Embryonic facial prominence (tissue), 1 donor: ENCODE measurements at regions not wholly inside any gene's neighbourhood (a gene's known extent, or its start where the extent isn't known, plus 50 kb on each side); places are given as distances from the start of the nearest gene placed in this dataset.
"Not testable (repeated sequence)": the region's sequence is repeated elsewhere in the genome, so short reads cannot be mapped to it uniquely, and the experiment has no call there.

Experiments used
- DNase-seq: peaks from one replicate; pipeline ENCODE4 v3.0.0-alpha.2; 2016; ENCODE audit errors: extremely low spot score

DNA sequence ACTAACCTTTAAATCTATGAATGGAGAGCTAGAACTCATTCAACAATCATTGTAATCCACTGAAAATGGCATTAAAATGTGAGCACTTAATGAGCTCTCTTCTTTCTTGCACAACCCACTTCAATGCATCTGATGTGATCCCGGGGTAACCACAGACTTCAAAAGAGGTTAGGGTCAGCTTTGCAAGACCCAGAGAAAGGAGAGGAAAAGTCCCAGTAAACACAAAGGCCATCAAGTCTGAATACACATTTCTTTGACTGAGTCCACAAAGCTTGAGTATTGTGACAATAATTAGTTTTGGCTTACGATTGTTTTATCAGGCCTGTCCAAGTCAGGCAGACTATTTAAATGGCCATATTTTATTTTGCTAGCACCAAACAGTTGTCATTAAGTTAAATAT, 148.8 kb upstream of the ZNF608 start:
- DNase-seq: no peak

DNA sequence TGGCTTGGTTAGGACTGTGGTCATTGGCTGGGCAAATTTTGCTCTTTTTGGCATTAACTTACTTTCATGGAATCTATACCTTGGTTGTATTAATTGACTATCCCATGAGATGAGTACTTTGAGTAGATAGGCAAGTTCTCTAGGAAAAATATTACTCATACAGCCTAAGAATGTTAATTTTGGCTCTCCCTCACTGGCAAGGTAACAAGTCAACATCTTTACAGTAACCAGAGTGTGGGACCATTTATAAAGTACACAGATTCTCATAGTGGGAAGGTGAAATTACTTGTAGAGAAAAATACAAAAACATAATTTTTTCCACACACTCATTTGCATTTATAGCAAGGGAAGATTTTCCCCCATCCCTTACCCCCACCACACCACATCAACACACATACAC, 154.6 kb upstream of the ZNF608 start:
- DNase-seq: no peak

DNA sequence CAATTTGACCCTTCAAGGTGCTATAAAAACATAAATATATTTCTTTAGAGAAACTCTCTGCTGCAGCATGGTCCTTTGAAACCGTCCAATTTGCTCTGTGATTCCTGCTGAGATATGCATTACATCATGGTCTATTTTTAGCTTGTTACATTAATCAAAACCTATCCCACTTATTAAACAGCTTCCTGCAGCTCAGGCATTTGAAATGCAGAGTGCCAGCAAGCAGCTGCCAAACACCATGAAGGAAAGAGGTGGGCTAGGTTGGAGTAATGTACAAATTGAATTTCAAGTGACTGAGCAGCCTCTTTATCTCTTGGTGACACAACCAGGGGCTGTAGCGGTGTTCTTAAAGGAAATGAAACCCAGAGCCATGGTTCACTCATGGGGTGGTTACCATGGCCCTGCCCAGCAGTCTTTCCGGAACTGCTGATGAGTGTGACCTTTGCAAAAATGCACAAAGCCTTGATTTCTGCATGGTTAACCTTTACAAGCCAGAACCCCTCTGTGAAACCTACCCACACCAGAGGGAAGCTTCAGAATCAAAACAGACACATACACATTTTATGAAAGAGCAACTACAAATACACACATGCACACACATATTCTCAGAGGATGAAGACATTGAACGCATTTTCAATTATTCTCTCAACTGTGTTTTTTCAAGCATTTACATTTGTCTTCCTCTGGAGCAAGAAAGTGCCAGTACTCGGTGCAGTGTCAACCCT, 155.8 kb upstream of the ZNF608 start:
- DNase-seq: no peak

DNA sequence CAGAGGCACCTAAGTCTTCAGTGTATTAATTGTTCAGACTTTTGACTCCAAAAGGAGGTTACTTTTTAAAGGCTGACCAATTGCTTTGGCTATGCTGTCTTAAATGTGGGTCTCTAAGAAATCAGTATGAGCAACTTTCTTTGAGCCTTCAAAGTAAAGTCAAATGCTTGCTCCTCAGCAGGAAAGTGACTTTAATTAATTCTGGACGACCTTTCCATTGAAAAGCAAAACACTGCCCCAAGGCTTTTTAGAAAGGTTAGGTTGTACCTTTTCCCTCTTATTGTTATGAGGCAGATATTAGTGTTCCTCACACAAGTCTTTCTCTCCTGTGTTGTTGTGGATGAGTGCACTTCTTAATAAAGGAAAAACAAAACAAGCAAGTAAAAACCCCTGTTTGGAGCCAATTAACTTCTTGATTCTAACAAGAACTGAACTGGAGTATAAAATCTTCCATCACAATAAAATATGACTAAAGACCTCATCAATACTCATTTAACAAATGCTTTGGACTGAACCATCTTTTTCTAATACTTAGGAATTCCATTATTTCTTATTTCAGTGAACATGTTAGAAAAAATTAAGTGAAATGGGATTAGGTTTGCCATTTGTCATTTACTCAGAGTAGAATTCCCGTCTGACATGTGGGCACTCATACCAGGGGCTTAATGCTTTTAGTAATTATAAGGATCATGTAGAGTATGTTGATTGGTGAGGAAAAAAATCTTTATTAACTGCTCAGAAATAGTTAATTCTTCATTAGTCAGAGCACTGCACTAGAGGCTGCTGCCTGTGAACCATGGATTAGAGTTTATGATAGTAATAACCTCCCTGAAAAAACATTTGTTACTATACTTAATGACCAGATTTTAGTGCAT, 159.1 kb upstream of the ZNF608 start:
- DNase-seq: no peak

DNA sequence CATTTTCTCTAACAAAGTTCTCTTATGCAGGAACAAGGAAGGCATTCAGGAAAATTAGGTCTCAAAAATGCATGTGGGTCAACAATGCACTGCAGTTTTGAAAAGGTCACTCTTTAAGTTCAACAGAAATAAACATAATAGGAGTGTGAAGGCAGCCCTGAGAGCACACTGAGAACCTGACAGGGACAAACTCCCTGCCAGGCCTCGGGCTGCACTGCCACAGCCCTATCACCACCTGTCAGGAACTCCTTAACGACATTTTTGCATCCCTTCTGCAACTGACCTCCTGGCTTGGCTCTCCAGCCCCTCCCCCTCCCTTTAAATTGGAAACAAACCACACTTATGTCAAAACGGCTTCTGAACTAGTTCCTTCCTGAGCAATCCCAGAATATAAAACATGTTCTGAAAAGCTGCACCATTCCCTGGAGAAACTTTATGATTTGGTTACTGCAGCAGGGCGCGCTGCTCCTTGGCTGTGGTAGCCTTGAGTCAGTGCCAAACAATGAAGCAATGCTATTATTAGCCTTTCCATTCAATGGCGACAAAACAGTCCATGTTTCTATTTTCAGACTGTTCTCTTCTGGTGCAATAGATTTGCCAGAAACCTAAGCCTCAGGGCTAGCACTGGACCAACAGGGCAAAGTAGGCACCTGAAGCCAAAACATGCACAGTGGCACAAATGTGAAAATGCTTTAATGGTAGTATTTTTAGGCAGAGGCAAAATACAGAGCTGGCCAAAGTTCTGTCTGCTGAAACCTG, 160.1 kb upstream of the ZNF608 start:
- no peak for DNase-seq

DNA sequence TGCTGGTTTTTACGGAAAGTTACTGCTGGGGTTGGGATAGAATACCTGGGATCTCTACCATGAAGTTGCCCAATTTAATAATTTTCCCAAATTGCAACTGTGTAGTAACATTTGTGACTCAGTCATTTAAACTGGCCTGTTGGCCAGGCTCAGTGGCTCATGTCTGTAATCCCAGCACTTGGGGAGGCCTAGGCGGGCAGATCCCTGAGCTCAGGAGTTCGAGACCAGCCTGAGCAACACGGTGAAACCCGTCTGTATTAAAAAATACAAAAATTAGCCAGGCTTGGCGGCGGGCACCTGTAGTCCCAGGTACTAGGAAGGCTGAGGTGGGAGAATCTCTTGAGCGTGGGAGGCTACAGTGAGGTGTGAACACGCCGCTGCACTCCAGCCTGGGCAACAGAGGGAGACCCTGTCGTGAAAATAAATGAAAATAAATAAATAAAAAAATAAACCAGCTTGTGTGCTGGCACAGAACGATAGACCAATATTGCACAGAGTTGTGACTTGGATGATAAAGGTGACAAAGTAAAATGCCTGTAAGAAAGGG, 160.7 kb upstream of the ZNF608 start:
- DNase-seq: no peak

DNA sequence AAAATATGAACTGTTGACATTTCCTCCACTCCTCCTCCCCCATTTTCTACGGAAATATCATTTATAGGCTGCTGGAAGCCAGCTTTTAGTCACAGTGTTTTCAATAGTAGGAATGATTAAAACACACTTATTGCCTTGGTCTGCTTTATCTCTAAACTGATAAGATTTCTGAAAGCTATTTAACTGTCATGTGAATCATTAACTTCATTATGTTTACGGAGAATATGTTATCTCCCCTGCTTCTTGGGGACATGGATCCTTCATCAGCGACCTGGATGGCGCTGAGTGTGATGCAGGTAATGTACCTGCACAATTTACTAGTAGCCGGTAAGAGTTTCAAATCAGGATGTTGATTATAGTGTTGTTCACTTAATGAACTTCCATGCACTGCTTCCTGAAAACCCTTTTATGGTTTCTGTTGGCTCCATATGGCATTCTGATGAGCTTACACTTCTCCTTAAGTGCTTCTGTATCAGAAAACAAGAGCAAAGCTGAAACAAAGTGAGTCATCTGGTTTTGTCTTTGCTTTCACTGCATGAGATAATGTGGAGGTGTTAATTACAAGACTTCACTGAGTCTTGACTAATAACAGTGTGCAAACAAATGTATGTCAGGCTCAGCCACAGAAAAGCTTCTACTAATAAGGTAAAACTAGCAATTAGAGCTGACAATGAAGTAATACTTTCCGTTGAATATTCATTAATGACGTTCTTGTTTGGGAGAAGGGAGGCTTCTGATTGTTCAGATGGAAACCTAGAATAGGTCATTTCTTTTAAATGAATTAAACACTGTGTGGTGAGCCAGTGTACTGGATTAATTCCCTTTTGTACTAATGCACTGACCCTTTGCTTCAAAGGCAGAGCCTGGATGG, 162.4 kb upstream of the ZNF608 start:
- no peak for DNase-seq

DNA sequence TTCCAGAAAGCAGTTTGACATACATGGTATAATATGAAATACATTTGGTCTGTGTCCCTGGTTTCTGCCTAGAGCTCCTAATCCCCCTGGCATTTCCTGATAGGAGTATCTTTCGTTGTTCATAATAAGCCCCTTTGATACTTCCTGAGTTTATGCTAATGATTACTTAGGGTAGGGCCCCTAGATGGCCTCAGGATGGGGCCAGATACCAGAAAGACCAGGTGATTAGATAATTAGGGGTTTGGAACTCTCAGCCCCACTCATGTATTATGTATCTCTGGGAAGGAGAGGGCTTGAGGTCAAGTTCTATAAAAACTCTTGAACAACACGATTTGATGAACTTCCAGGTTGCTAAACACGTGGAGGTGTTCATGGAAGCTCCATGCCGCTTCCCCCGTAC, 163.3 kb upstream of the ZNF608 start:
- DNase-seq: no peak

DNA sequence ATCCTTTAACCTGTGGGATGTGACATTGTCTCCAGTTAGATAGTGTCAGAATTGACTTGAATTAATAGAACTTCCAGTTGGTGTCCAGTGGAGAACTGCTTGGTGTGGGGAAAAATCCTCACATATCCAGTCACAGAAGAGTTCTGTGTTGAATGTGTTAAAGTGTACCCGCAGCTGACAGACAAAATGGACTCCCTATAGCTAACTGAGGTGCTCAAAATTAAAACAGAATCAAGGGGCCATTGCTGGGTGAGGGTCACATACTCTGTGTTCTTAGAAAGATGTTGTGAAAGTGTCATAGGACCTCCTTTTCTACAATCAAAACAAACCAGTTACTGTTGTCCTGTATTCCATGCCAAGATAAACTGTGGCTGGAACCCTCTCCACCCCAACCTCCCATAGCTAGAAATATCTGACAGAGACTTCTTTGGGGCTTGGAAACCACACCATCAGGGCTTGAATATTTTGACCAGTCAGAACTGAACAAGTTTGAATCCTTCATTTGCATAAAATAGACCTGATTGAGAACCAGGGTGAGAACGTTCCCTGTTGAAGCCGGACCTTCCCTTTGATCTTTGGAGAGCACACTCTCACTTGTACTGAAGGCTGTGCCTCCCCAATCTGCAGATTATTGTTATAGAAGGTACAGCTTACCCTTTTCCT, 164.0 kb upstream of the ZNF608 start:
- no peak for DNase-seq

DNA sequence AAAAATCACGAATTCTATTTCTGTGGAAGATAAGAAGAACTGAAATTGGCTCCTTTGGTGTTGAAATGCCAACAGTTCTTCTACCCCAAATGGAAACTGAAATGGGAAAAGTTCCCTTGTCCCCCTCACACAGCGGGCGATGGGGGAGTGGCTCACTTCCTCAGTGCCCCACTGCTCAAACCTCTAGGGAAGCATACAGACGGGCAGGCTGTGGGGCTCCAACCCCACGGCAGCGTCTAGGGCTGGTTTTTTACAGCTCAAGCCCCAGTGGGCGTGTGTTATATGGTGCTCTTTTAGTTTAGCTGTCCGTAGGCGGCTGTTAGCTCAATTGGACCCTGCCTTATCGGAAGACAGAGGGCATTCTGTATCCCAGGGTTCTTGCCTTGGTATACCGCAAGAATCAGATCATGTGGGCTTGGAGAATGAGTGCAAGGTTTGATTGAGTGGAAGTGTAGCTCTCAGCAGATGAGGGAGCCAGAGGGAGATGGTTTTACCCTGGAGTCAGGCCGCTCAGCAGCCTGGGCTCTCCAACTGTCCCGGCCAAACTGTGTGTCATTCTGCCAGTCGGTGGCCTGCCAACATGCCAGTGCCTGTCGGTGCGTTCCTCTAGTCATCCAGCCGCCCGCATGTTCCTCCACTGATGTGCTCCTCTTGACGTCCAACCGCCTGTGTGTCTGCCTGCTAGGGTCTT, 166.3 kb upstream of the ZNF608 start:
- no peak for DNase-seq

DNA sequence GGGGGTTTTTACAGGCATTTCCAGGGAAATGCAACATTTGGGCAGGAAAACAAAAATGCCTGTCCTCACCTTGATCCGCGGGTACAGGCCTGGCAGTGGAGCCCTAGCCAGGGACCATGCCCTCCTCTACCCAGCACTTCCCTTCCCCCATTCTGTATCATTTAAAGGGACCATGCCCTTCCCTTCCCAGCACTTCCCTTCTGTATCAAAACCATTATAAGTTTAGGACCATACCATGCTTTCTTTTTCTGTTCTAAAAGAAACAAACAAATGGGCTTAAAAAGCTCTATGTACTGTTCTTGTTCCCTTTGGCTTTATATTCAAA, 166.9 kb upstream of the ZNF608 start:
- no peak for DNase-seq

DNA sequence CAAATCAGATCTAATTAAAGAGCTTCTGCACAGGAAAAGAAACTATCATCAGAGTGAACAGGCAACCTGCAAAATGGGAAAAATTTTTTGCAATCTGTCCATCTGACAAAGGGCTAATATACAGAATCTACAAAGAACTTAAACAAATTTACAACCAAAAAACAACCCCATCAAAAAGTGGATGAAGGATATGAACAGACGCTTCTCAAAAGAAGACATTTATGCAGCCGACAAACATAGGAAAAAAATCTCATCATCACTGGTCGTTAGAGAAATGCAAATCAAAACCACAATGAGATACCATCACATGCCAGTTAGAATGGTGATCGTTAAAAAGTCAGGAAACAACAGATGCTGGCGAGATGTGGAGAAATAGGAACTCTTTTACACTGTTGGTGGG, 169.9 kb upstream of the ZNF608 start:
- DNase-seq: not testable (repeated sequence)

DNA sequence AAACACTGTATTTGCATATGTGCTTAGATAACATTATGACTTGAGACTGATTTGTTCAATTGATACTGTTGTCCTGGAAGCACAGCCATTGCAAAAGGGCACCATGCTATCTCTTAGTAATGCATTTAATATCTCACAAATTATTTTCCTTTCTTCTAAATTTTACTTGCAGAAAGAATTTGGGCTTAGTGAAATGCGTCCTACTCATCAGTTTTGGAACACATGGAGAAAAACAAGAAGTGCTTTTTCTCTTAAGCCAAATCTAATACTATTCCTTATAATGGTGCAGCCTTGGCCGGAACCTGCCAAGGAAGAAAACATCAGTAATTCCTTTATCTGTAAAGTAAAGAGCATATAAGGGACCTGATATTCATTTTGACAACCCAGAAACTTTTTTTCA, 172.2 kb upstream of the ZNF608 start:
- DNase-seq: no peak

DNA sequence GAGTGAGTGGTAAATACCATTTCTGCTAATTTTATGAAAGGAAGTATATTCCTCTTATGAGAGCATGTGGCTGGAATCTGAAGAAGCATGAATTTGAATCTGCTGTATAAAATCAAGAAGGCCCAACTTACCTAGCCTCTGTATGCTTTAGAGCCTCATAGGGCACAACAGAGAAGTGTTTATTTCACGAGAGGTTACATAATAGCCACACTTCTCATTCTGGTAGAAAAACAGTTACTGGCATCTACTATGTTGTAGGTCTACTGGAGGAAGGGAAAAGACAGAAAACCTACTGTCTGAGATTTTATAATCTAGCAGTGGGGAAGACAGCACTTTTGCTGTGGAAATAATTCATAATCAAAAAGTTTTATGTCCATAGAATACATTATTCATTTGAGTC, 172.6 kb upstream of the ZNF608 start:
- DNase-seq: no peak

DNA sequence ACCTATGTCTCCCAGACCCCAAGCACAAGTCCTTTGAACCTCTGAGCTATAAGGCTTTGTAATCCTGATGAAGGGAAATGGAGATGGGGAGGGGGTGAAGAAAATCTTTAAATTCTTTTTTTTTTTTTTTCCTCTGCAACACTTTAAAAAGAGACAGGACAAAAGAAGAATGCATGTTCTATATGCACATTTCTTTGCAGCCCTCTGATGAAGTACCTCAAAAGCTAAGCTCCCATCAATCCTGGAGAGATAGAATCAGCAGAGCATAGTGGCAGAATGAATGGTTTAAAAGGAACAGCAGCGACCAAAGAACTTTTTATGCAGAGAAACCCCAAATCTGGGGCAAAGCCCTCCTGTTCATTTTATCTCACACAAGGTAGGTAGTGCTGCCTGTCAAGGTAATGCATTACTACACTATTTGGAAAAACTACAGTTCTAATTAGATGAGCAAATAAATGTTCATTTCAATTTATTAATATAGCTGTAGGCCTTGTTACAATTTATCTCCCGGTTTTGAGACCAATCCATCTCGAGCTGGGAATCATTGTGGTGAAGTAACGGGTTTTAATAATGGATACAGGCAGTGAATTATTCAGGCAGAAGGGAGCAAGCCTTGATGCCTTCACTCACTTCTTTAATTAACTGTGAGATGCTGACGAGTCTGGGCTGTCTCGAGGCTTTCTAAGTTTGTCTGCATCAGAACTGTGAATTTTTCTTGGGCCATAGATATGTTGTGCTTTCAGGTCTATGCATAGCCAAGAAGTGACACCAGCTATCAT, 173.5 kb upstream of the ZNF608 start:
- DNase-seq: no peak

DNA sequence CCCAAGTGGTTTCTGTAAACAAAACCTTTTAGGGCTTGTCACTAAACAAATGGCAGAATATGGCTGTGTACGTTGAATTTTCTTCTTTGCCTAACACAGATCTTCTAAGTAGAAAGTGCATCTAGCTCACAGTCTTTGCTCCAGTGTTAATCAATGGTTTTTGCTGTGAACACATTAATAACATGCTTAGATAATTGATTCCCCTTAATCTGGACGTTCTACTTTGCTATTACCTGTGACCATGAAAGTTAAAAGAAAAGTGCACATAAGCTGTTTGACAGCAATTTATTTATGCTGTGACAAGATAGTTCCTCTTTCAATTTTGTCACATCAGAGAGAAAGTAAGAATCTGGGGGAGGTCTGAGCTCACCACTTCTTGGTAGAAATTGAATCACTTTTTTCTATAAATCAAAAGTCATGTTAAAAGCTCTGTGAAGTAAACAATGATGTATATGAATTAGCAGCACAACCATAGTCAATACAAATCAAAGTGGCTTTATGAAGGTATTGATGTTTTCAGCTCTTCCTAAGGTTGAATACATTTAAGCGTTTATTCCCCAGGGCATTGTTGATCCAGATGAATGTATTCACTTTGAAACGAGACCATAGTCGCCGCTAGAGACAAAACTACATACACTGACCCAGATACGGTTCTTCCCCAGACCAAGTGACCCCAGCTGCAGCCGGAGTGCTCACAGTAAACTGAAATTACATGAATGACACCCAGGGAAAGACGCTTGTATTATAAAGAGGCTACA, 174.6 kb upstream of the ZNF608 start:
- no peak for DNase-seq

DNA sequence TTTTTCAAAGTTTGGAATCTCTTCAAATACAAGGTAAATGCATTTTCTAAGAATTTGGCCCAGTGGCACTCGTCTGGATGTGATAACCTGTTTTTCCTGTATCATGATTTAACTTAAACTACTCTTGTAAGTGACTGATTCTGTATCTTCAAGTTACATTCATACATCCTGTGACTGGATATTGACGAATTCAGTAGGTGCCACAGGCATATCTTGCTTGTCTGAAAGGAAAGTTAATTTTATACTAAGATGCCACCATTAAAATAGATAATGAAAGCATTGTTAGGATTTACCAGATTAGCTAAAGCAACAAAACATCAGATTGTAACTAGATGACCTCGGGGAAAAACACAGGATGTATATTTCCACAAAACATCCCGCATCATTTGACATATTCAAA, 175.3 kb upstream of the ZNF608 start:
- DNase-seq: no peak

DNA sequence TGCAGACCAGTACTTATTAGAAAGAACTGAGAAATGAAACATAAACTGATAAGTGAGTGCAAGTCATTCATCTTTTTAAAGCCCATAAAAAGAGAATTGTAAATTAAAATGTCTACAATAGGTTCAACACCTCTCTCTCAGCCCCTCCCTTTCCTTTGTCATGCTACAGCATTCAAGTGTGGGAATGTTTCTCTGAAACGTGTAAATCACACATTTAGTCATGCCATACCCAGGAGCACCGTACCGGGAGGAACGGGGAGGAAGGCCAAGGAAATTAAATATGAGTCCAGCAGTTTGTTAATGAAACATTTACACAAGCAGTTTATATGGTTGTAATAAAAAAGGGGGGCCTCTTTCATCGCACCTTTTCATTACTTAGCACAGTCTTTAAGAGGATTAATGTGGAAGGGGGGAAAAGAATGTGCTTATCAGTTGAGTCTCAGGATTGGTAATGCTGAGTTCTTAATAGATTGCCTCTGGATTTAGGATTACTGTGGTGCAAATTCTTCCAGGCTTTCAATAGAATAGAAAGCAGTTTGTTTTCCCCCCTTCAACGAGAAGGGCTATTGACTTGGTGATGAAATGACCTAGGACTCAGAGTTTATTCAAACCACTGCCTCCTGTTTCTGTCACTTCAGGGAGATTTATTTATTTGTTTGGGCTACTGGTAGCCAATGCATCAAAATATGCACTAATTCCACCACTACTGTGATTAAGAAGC, 176.0 kb upstream of the ZNF608 start:
- DNase-seq: no peak
